ENCODE measurements at regions not wholly inside any gene's neighbourhood (a gene's known extent, or its start where the extent isn't known, plus 50 kb on each side); places are given as distances from the start of the nearest gene placed in this dataset.

GRCh38 chr11:22084056-22084455, 108.8 kb upstream of the ANO5 start:
- no peak for TF ChIP-seq POLR2A (IDR thresholded peaks at IDR 0.05; ENCODE audit: low read depth, low read length)
- no peak for TF ChIP-seq EZH2 (IDR thresholded peaks at IDR 0.05; ENCODE audit: borderline replicate concordance, low read depth, low read length, severe bottlenecking)
- TF ChIP-seq CTCF (IDR thresholded peaks at IDR 0.05; ENCODE audit: extremely low read depth in 1 of 2, insufficient read depth in 1 of 2, low read depth in 1 of 2, low read length in 2 of 2): no peak
- no peak for TF ChIP-seq MAX (IDR thresholded peaks at IDR 0.05; ENCODE audit: insufficient read depth, insufficient read length)

All from endothelial cell of umbilical vein (primary cell).